ENCODE measurements at regions not wholly inside any gene's neighbourhood (a gene's known extent, or its start where the extent isn't known, plus 50 kb on each side); places are given as distances from the start of the nearest gene placed in this dataset.

DNA sequence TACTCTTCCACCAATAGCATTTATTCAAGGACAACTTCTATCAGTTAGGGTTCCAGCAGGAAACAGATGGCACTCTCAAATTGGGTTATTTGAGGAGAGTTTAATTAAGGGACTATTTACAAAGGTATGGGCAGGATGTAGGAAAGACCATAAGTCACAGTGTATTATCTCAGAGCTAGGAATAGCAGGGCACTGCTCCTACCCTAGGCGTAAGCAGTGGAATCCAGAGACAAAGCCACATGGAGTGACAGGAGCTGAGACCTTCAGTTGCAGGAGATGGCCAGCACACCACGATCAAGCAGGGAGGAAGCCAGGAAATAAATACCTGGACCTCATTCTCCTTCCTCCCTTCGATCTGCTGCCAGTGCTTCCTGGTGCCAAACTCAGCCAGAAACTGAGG is 274.9 kb upstream of the SLC30A5 start:
- no peak for TF ChIP-seq REST (IDR thresholded peaks at IDR 0.05; ENCODE audit: insufficient read depth in 1 of 2, low read depth in 2 of 2, low read length in 2 of 2)
- TF ChIP-seq POLR2AphosphoS5 (IDR thresholded peaks at IDR 0.05; ENCODE audit: low read depth, low read length) = no peak

Data from PFSK-1 (cell line).